ENCODE measurements at regions not wholly inside any gene's neighbourhood (a gene's known extent, or its start where the extent isn't known, plus 50 kb on each side); places are given as distances from the start of the nearest gene placed in this dataset.
A peak's percentile ranks its signal among the peaks of the same experiment; 100 is the strongest.

GRCh38 chr3:71873093-71873611, 88.2 kb upstream of the PROK2 start:
- Histone ChIP-seq H3K4me3 (no peak overlapping the region), H3K79me2 (no peaks in the 10 kb centered on the region), H3K36me3 (replicated peaks; ENCODE audit: insufficient read depth, low read depth) (no peaks in the 10 kb centered on the region), H3K27ac (no peak overlapping the region), H3K27me3 (peaks cover 1% of the 10 kb centered on the region), H4K20me1 (ENCODE audit: insufficient read depth, poor library complexity, severe bottlenecking) (no peaks in the 10 kb centered on the region), H3K9me2 (replicated peaks; ENCODE audit: insufficient read depth) (no peaks in the 10 kb centered on the region), H2AFZ (no peak overlapping the region), H3K9me3 (ENCODE audit: low read depth) (no peaks in the 10 kb centered on the region), H3K4me2 (peak overlapping the region; percentile 15), H3K4me1 (ENCODE audit: insufficient read depth) (peaks cover 5% of the 10 kb centered on the region)
- 57% methylated on average over 10 of the region's 10 CpGs for WGBS (ENCODE audit: low lambda C conversion rate, missing lambda C conversion rate)
- DNase-seq (ENCODE audit: low spot score): no peak
- TF ChIP-seq EZH2phosphoT487 (IDR thresholded peaks at IDR 0.05; ENCODE audit: low read depth, severe bottlenecking, unreplicated experiment) (no peak), CTCF (IDR thresholded peaks at IDR 0.05; ENCODE audit: poor library complexity) (no peak), EZH2 (IDR thresholded peaks at IDR 0.05; ENCODE audit: borderline replicate concordance) (no peak)

GRCh38 chr3:71872256-71872655, 87.3 kb upstream of the PROK2 start:
- no peaks in the 10 kb centered on the region for H3K36me3 ChIP-seq (replicated peaks; ENCODE audit: insufficient read depth, low read depth)
- peak; percentile 23 for DNase-seq (ENCODE audit: low spot score)
- no peak overlapping the region for H3K27ac ChIP-seq
- TF ChIP-seq EZH2phosphoT487 (IDR thresholded peaks at IDR 0.05; ENCODE audit: low read depth, severe bottlenecking, unreplicated experiment): no peak
- no peak for TF ChIP-seq EZH2 (IDR thresholded peaks at IDR 0.05; ENCODE audit: borderline replicate concordance)
- no peak for TF ChIP-seq CTCF (IDR thresholded peaks at IDR 0.05; ENCODE audit: poor library complexity)
- no peaks in the 10 kb centered on the region for H4K20me1 ChIP-seq (ENCODE audit: insufficient read depth, poor library complexity, severe bottlenecking)
- no peak overlapping the region for H2AFZ ChIP-seq
- H3K4me1 ChIP-seq (ENCODE audit: insufficient read depth): peaks cover 5% of the 10 kb centered on the region
- no peaks in the 10 kb centered on the region for H3K79me2 ChIP-seq
- H3K4me2 ChIP-seq: peak overlapping the region; percentile 15
- no peaks in the 10 kb centered on the region for H3K9me3 ChIP-seq (ENCODE audit: low read depth)
- H3K4me3 ChIP-seq: no peak overlapping the region
- 30% methylated on average over 2 of the region's 2 CpGs for WGBS (ENCODE audit: low lambda C conversion rate, missing lambda C conversion rate)
- no peaks in the 10 kb centered on the region for H3K27me3 ChIP-seq
- no peaks in the 10 kb centered on the region for H3K9me2 ChIP-seq (replicated peaks; ENCODE audit: insufficient read depth)

- no peaks in the 10 kb centered on the region for H4K20me1 ChIP-seq (ENCODE audit: insufficient read depth, poor library complexity, severe bottlenecking)
- H3K4me1 ChIP-seq (ENCODE audit: insufficient read depth): peaks cover 5% of the 10 kb centered on the region
- no peaks in the 10 kb centered on the region for H3K27me3 ChIP-seq
- no peak overlapping the region for H3K27ac ChIP-seq
- no peak overlapping the region for H3K4me3 ChIP-seq
- 87% methylated on average over 7 of the region's 7 CpGs for WGBS (ENCODE audit: low lambda C conversion rate, missing lambda C conversion rate)
- H2AFZ ChIP-seq: no peak overlapping the region
- H3K9me3 ChIP-seq (ENCODE audit: low read depth): no peaks in the 10 kb centered on the region
- no peak for DNase-seq (ENCODE audit: low spot score)
- H3K79me2 ChIP-seq: no peaks in the 10 kb centered on the region
- TF ChIP-seq CTCF (IDR thresholded peaks at IDR 0.05; ENCODE audit: poor library complexity) (no peak), EZH2phosphoT487 (IDR thresholded peaks at IDR 0.05; ENCODE audit: low read depth, severe bottlenecking, unreplicated experiment) (no peak), EZH2 (IDR thresholded peaks at IDR 0.05; ENCODE audit: borderline replicate concordance) (no peak)
- no peaks in the 10 kb centered on the region for H3K36me3 ChIP-seq (replicated peaks; ENCODE audit: insufficient read depth, low read depth)
- H3K4me2 ChIP-seq: no peak overlapping the region
- H3K9me2 ChIP-seq (replicated peaks; ENCODE audit: insufficient read depth): no peaks in the 10 kb centered on the region
Observed at GRCh38 chr3:71870966-71871512, 86.1 kb upstream of the PROK2 start.

Measured in hepatocyte (in vitro differentiated cells).